ENCODE measurements at regions not wholly inside any gene's neighbourhood (a gene's known extent, or its start where the extent isn't known, plus 50 kb on each side); places are given as distances from the start of the nearest gene placed in this dataset.

GRCh38 chr1:208537198-208537597 lies 293.0 kb upstream of the PLXNA2 start:
- TF ChIP-seq, protein P1, sequence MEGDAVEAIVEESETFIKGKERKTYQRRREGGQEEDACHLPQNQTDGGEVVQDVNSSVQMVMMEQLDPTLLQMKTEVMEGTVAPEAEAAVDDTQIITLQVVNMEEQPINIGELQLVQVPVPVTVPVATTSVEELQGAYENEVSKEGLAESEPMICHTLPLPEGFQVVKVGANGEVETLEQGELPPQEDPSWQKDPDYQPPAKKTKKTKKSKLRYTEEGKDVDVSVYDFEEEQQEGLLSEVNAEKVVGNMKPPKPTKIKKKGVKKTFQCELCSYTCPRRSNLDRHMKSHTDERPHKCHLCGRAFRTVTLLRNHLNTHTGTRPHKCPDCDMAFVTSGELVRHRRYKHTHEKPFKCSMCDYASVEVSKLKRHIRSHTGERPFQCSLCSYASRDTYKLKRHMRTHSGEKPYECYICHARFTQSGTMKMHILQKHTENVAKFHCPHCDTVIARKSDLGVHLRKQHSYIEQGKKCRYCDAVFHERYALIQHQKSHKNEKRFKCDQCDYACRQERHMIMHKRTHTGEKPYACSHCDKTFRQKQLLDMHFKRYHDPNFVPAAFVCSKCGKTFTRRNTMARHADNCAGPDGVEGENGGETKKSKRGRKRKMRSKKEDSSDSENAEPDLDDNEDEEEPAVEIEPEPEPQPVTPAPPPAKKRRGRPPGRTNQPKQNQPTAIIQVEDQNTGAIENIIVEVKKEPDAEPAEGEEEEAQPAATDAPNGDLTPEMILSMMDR (IDR thresholded peaks at IDR 0.05): no peak
- TF ChIP-seq POLR2AphosphoS5 (IDR thresholded peaks at IDR 0.05; ENCODE audit: insufficient read depth in 1 of 2, low read depth in 1 of 2): no peak
- TF ChIP-seq POLR2A (IDR thresholded peaks at IDR 0.05): no peak
